ENCODE measurements at regions not wholly inside any gene's neighbourhood (a gene's known extent, or its start where the extent isn't known, plus 50 kb on each side); places are given as distances from the start of the nearest gene placed in this dataset.

DNA sequence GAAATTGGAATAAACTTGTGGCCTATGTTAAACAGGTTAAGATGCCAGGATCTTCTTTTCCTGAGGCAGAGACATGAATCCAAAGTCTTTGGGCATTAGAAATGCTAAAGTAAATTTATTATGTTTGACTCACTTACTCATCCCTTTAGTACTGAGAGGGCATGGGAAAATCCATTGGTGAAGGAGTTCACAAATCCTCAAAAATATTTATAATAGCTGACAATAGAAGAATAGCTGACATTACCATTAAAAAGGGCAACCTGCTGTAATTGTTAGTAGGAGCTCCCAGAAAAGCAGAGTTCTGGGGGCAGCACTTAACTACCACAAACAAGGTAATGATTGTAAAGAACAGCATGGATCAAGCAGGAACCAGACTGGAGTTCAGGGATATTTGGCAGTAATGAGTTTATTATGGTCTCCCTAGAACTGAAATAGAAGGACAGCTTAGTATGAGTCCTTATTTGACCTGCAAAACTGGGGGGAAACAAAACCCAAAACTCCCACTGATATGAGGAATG lies 285.8 kb upstream of the KLHL1 start:
- TF ChIP-seq POLR2A (IDR thresholded peaks at IDR 0.05): no peak
- TF ChIP-seq, protein P1, sequence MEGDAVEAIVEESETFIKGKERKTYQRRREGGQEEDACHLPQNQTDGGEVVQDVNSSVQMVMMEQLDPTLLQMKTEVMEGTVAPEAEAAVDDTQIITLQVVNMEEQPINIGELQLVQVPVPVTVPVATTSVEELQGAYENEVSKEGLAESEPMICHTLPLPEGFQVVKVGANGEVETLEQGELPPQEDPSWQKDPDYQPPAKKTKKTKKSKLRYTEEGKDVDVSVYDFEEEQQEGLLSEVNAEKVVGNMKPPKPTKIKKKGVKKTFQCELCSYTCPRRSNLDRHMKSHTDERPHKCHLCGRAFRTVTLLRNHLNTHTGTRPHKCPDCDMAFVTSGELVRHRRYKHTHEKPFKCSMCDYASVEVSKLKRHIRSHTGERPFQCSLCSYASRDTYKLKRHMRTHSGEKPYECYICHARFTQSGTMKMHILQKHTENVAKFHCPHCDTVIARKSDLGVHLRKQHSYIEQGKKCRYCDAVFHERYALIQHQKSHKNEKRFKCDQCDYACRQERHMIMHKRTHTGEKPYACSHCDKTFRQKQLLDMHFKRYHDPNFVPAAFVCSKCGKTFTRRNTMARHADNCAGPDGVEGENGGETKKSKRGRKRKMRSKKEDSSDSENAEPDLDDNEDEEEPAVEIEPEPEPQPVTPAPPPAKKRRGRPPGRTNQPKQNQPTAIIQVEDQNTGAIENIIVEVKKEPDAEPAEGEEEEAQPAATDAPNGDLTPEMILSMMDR (IDR thresholded peaks at IDR 0.05): no peak
- no peak for TF ChIP-seq POLR2AphosphoS5 (IDR thresholded peaks at IDR 0.05; ENCODE audit: insufficient read depth in 1 of 2, low read depth in 1 of 2)
